OCI-LY7 (cell line): ENCODE measurements at regions not wholly inside any gene's neighbourhood (a gene's known extent, or its start where the extent isn't known, plus 50 kb on each side); places are given as distances from the start of the nearest gene placed in this dataset.

Experiments used
- BruUV-seq: library from RNA; stranded (reverse); fragments of 400-500 nt; replicated peaks from 2 replicates; lab custom pipeline; 2021; lab: Mats Ljungman, UMichigan
- CTCF ChIA-PET: fragments of 300-600 bp; sonication (Branson Sonifier 250); formaldehyde crosslinking; loops from one replicate; lab custom pipeline; 2022; ENCODE audit warnings: antibody characterized with exemption; ENCODE audit not compliant: unreplicated experiment; lab: Charles Lee
- POLR2A ChIA-PET: fragments of 300-600 bp; sonication (Branson Sonifier 250); formaldehyde crosslinking; loops from one replicate; lab custom pipeline; 2022; ENCODE audit warnings: antibody characterized with exemption; lab: Charles Lee
- DNase-seq: peaks from one replicate; pipeline ENCODE4 v3.0.0-alpha.2; 2015; ENCODE audit warnings: low spot score
- H2AFZ ChIP-seq: fragments of 200-600 bp; sonication (generic), shearing (Covaris generic); 2 replicates; pipeline ENCODE4 v1.6.1; 2014; ENCODE audit warnings: mild to moderate bottlenecking, antibody characterized with exemption, low read length, moderate library complexity
- H3K27ac ChIP-seq: fragments of 200-600 bp; sonication (generic); 2 replicates; pipeline ENCODE4 v1.5.1; 2014; ENCODE audit warnings: mixed run types, low read depth, mild to moderate bottlenecking, moderate library complexity, low read length, inconsistent platforms; ENCODE audit not compliant: poor library complexity, severe bottlenecking
- H3K36me3 ChIP-seq: fragments of 200-600 bp; sonication (generic); 2 replicates; pipeline ENCODE4 v1.6.1; 2014; ENCODE audit warnings: mild to moderate bottlenecking, antibody characterized with exemption, low read length, moderate library complexity, mixed read lengths; ENCODE audit not compliant: insufficient read depth
- H3K4me1 ChIP-seq: fragments of 200-600 bp; sonication (generic); 2 replicates; pipeline ENCODE4 v1.5.1; 2014; ENCODE audit warnings: mild to moderate bottlenecking, low read length; ENCODE audit not compliant: insufficient read depth, poor library complexity, severe bottlenecking
- H3K4me2 ChIP-seq: fragments of 200-600 bp; sonication (generic); 2 replicates; pipeline ENCODE4 v1.6.1; 2014; ENCODE audit warnings: mild to moderate bottlenecking, low read length
- H3K4me3 ChIP-seq: fragments of 200-600 bp; sonication (generic); 2 replicates; pipeline ENCODE4 v1.5.1; 2014; ENCODE audit warnings: mild to moderate bottlenecking, low read depth, low read length; ENCODE audit not compliant: poor library complexity, severe bottlenecking
- H3K79me2 ChIP-seq: fragments of 200-600 bp; sonication (generic); 2 replicates; pipeline ENCODE4 v1.6.1; 2016; ENCODE audit warnings: low read depth, mild to moderate bottlenecking, low read length, moderate library complexity, mixed read lengths; ENCODE audit not compliant: insufficient read depth
- H3K9me2 ChIP-seq: fragments of 200-600 bp; sonication (generic); 2 replicates; pipeline ENCODE4 v1.6.1; 2016; ENCODE audit warnings: mild to moderate bottlenecking, low read length, mixed read lengths; ENCODE audit not compliant: insufficient read depth
- H3K9me3 ChIP-seq: fragments of 200-600 bp; sonication (generic); 2 replicates; pipeline ENCODE4 v1.6.1; 2014; ENCODE audit warnings: mild to moderate bottlenecking, mixed run types, low read length, mixed read lengths
- H4K20me1 ChIP-seq: fragments of 200-600 bp; sonication (generic); 2 replicates; pipeline ENCODE4 v1.6.1; 2014; ENCODE audit warnings: mild to moderate bottlenecking, antibody characterized with exemption, low read length, moderate library complexity, mixed read lengths; ENCODE audit not compliant: insufficient read depth
- CTCF ChIP-seq: fragments of 200-600 bp; sonication (generic); conservative IDR thresholded peaks from 2 replicates; pipeline ENCODE4 v1.5.1; 2014; ENCODE audit warnings: mild to moderate bottlenecking, antibody characterized with exemption, low read length, moderate library complexity, mixed read lengths
- EZH2phosphoT487 ChIP-seq: fragments of 200-600 bp; sonication (generic); IDR thresholded peaks from 2 replicates; pipeline ENCODE4 v1.6.1; 2018; ENCODE audit warnings: low read depth, borderline replicate concordance, mild to moderate bottlenecking, mixed run types, antibody characterized with exemption, low read length, moderate library complexity, mixed read lengths
- intact Hi-C: fragments of 100-400 bp; cut with micrococcal nuclease; formaldehyde crosslinking; loops from one replicate; pipeline ENCODE4 v1.10.0; 2022; ENCODE audit not compliant: unreplicated experiment

- POLR2A ChIA-PET, result interaction anchor here (0.6 kb wide), 1 partner anchor 300 kb away, joined by 4 read pairs; no protein-coding TSS in a partner anchor
Measured at GRCh38 chr14:53520078-53520928, 367.2 kb upstream of the DDHD1 start.

GRCh38 chr14:53519137-53519536 lies 366.0 kb upstream of the DDHD1 start:
- no peaks in the 10 kb centered on the region for H3K9me2 ChIP-seq
- no peak overlapping the region for H3K27ac ChIP-seq
- no peaks in the 10 kb centered on the region for H4K20me1 ChIP-seq
- TF ChIP-seq CTCF (no peak), EZH2phosphoT487 (no peak)
- H3K9me3 ChIP-seq, result no peaks in the 10 kb centered on the region
- no peaks in the 10 kb centered on the region for H3K4me1 ChIP-seq
- intact Hi-C loops, result no loop called here
- BruUV-seq, result no TSS peak
- no peak overlapping the region for H3K4me3 ChIP-seq
- no peaks in the 10 kb centered on the region for H3K79me2 ChIP-seq
- no peak overlapping the region for H3K4me2 ChIP-seq
- DNase-seq, result no peak
- ChIA-PET POLR2A (interaction anchor here (0.6 kb wide), 1 partner anchor 58 kb away, joined by 3 read pairs; no protein-coding TSS in a partner anchor), CTCF (no interaction called here)
- no peaks in the 10 kb centered on the region for H3K36me3 ChIP-seq
- H2AFZ ChIP-seq, result no peak overlapping the region

More at GRCh38 chr14:53520078-53520928, 367.2 kb upstream of the DDHD1 start:
- H3K36me3 ChIP-seq, result no peaks in the 10 kb centered on the region
- no peak for TF ChIP-seq EZH2phosphoT487
- no peak for TF ChIP-seq CTCF
- BruUV-seq, result no TSS peak
- H3K4me1 ChIP-seq, result no peaks in the 10 kb centered on the region
- H3K9me3 ChIP-seq, result no peaks in the 10 kb centered on the region
- no peak for DNase-seq
- no peak overlapping the region for H3K4me2 ChIP-seq
- H4K20me1 ChIP-seq, result no peaks in the 10 kb centered on the region
- no peaks in the 10 kb centered on the region for H3K9me2 ChIP-seq
- CTCF ChIA-PET, result no interaction called here
- intact Hi-C loops, result no loop called here
- no peak overlapping the region for H3K27ac ChIP-seq
- H2AFZ ChIP-seq, result no peak overlapping the region
- H3K79me2 ChIP-seq, result no peaks in the 10 kb centered on the region
- no peak overlapping the region for H3K4me3 ChIP-seq
